LNCaP clone FGC (cell line): ENCODE measurements at regions not wholly inside any gene's neighbourhood (a gene's known extent, or its start where the extent isn't known, plus 50 kb on each side); places are given as distances from the start of the nearest gene placed in this dataset.

Experiments used
- DNase-seq: peaks from one replicate; pipeline ENCODE4 v3.0.0-alpha.2; 2011; ENCODE audit warnings: low read depth
- H3K4me3 ChIP-seq: 2 replicates; pipeline ENCODE4 v1.5.1; 2011; ENCODE audit warnings: mild to moderate bottlenecking, low read depth, low read length, control low read depth
- CTCF ChIP-seq: IDR thresholded peaks from 2 replicates; pipeline ENCODE4 v1.5.1; 2012; ENCODE audit warnings: mild to moderate bottlenecking; ENCODE audit not compliant: control insufficient read depth, insufficient read depth; ENCODE audit errors: extremely low read depth

GRCh38 chr5:61215996-61216395, 53.7 kb upstream of the SMIM15 start:
- TF ChIP-seq CTCF, result no peak
- DNase-seq, result no peak

GRCh38 chr5:61216741-61217140, 54.5 kb upstream of the SMIM15 start:
- H3K4me3 ChIP-seq, result no peak overlapping the region
- DNase-seq, result no peak
- TF ChIP-seq CTCF, result no peak

More at GRCh38 chr5:61215996-61216395, 53.7 kb upstream of the SMIM15 start:
- H3K4me3 ChIP-seq, result no peak overlapping the region

GRCh38 chr5:61217214-61217613, 54.9 kb upstream of the SMIM15 start:
- no peak for DNase-seq
- H3K4me3 ChIP-seq, result no peak overlapping the region
- TF ChIP-seq CTCF, result no peak

GRCh38 chr5:61228229-61228628, 66.0 kb upstream of the SMIM15 start:
- H3K4me3 ChIP-seq, result no peak overlapping the region
- no peak for DNase-seq
- TF ChIP-seq CTCF, result no peak

- H3K4me3 ChIP-seq, result no peak overlapping the region
- no peak for DNase-seq
- TF ChIP-seq CTCF, result no peak
These were observed 66.5 kb upstream of the SMIM15 start for GRCh38 chr5:61228691-61229280.

GRCh38 chr5:61229416-61229815, 67.1 kb upstream of the SMIM15 start:
- no peak for DNase-seq
- H3K4me3 ChIP-seq, result no peak overlapping the region

More at GRCh38 chr5:61229416-61229815, 67.1 kb upstream of the SMIM15 start:
- no peak for TF ChIP-seq CTCF
